ENCODE measurements at regions not wholly inside any gene's neighbourhood (a gene's known extent, or its start where the extent isn't known, plus 50 kb on each side); places are given as distances from the start of the nearest gene placed in this dataset.
"Not testable (repeated sequence)": the region's sequence is repeated elsewhere in the genome, so short reads cannot be mapped to it uniquely, and the experiment has no call there.

- Histone ChIP-seq H3K9me3 (ENCODE audit: control insufficient read depth, low read depth, low read length) (no peaks in the 10 kb centered on the region), H3K9ac (ENCODE audit: low read length) (no peak overlapping the region), H3K27me3 (ENCODE audit: control insufficient read depth, insufficient read depth, low read length) (no peaks in the 10 kb centered on the region), H3K27ac (ENCODE audit: low read length) (no peak overlapping the region), H3K36me3 (ENCODE audit: control insufficient read depth, low read depth, low read length) (no peaks in the 10 kb centered on the region), H3K4me1 (ENCODE audit: control insufficient read depth, low read depth, low read length) (no peaks in the 10 kb centered on the region), H3K4me3 (ENCODE audit: low read length) (no peak overlapping the region)
These were observed 626.6 kb upstream of the ADGRB3 start for GRCh38 chr6:68008445-68008844.

- Histone ChIP-seq H3K4me1 (ENCODE audit: control insufficient read depth, low read depth, low read length) (no peaks in the 10 kb centered on the region), H3K27me3 (ENCODE audit: control insufficient read depth, insufficient read depth, low read length) (no peaks in the 10 kb centered on the region), H3K36me3 (ENCODE audit: control insufficient read depth, low read depth, low read length) (no peaks in the 10 kb centered on the region), H3K4me3 (ENCODE audit: low read length) (no peak overlapping the region), H3K9me3 (ENCODE audit: control insufficient read depth, low read depth, low read length) (no peaks in the 10 kb centered on the region), H3K9ac (ENCODE audit: low read length) (no peak overlapping the region), H3K27ac (ENCODE audit: low read length) (no peak overlapping the region)
These were observed 627.4 kb upstream of the ADGRB3 start for GRCh38 chr6:68007717-68008116.

GRCh38 chr6:67986694-67987232 is 648.3 kb upstream of the ADGRB3 start:
- no peaks in the 10 kb centered on the region for H3K9me3 ChIP-seq (ENCODE audit: control insufficient read depth, low read depth, low read length)
- H3K36me3 ChIP-seq (ENCODE audit: control insufficient read depth, low read depth, low read length): no peaks in the 10 kb centered on the region
- no peak overlapping the region for H3K4me3 ChIP-seq (ENCODE audit: low read length)
- H3K9ac ChIP-seq (ENCODE audit: low read length): no peak overlapping the region
- no peaks in the 10 kb centered on the region for H3K4me1 ChIP-seq (ENCODE audit: control insufficient read depth, low read depth, low read length)
- no peaks in the 10 kb centered on the region for H3K27me3 ChIP-seq (ENCODE audit: control insufficient read depth, insufficient read depth, low read length)
- H3K27ac ChIP-seq (ENCODE audit: low read length): no peak overlapping the region

DNA sequence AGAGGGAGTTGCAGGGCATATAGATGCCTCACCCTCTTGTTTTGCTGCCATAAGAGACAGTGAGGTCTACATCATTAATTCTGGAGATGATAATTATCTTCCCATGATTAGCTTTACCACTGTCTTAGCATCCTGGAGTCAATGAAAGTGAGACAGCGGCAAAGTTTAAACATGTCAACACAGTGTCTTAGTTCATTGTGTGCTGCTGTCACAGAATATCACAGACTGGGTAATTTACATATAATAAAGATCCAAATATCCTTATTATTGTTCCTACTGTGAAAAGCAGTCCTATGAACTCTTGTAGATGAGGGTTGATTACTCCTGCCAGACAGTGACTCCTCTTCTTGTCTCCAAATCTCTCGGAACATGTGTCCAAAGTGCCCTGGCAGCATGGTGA is 658.6 kb upstream of the ADGRB3 start:
- H3K27me3 ChIP-seq (ENCODE audit: control insufficient read depth, insufficient read depth, low read length): no peaks in the 10 kb centered on the region
- no peak overlapping the region for H3K27ac ChIP-seq (ENCODE audit: low read length)
- no peaks in the 10 kb centered on the region for H3K9me3 ChIP-seq (ENCODE audit: control insufficient read depth, low read depth, low read length)
- peaks cover 11% of the 10 kb centered on the region for H3K4me1 ChIP-seq (ENCODE audit: control insufficient read depth, low read depth, low read length)
- no peaks in the 10 kb centered on the region for H3K36me3 ChIP-seq (ENCODE audit: control insufficient read depth, low read depth, low read length)
- H3K4me3 ChIP-seq (ENCODE audit: low read length): no peak overlapping the region
- no peak overlapping the region for H3K9ac ChIP-seq (ENCODE audit: low read length)

DNA sequence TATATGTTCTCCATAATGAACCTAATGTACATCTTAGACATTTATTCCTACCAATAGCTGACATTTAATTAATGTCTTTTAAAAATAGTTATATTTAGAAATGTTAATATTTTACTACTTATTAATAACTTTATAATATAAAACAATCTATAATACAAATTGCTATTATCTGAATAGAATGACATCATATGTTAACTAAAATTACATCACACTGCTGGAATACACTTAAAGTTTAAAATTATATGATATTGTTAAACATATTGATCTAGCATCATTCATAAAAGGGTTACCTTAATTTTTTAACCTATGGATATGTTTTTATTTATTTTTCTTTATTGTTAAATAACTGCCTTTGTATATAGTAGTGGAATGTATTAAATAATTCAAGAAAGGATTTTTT is 660.2 kb upstream of the ADGRB3 start:
- no peaks in the 10 kb centered on the region for H3K36me3 ChIP-seq (ENCODE audit: control insufficient read depth, low read depth, low read length)
- H3K27me3 ChIP-seq (ENCODE audit: control insufficient read depth, insufficient read depth, low read length): no peaks in the 10 kb centered on the region
- no peak overlapping the region for H3K27ac ChIP-seq (ENCODE audit: low read length)
- H3K4me3 ChIP-seq (ENCODE audit: low read length): no peak overlapping the region
- H3K9ac ChIP-seq (ENCODE audit: low read length): no peak overlapping the region
- no peaks in the 10 kb centered on the region for H3K4me1 ChIP-seq (ENCODE audit: control insufficient read depth, low read depth, low read length)
- no peaks in the 10 kb centered on the region for H3K9me3 ChIP-seq (ENCODE audit: control insufficient read depth, low read depth, low read length)

DNA sequence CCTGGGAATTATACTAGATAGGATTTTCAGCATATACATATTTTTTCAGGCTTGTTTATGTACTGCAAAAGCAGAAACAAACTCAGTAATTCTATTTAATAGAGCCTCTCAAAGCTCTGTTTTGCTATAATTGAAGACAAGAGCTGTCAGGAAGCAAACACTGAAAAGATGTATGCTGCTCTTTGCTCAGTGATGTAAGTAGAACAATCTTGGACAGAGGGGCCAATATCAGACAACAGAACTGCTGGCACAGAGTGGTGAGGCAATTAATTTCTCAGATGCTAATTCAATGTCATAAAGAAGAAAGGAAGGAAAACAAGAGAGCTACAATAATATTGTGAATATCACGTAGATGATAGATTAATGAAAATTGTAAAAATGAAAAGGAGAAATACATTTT is 663.3 kb upstream of the ADGRB3 start:
- Histone ChIP-seq H3K4me3 (ENCODE audit: low read length) (no peak overlapping the region), H3K36me3 (ENCODE audit: control insufficient read depth, low read depth, low read length) (no peaks in the 10 kb centered on the region), H3K27ac (ENCODE audit: low read length) (no peak overlapping the region), H3K27me3 (ENCODE audit: control insufficient read depth, insufficient read depth, low read length) (no peaks in the 10 kb centered on the region), H3K4me1 (ENCODE audit: control insufficient read depth, low read depth, low read length) (no peaks in the 10 kb centered on the region), H3K9ac (ENCODE audit: low read length) (no peak overlapping the region), H3K9me3 (ENCODE audit: control insufficient read depth, low read depth, low read length) (no peaks in the 10 kb centered on the region)

- Histone ChIP-seq H3K4me3 (ENCODE audit: low read length) (no peak overlapping the region), H3K9me3 (ENCODE audit: control insufficient read depth, low read depth, low read length) (no peaks in the 10 kb centered on the region), H3K27me3 (ENCODE audit: control insufficient read depth, insufficient read depth, low read length) (no peaks in the 10 kb centered on the region), H3K36me3 (ENCODE audit: control insufficient read depth, low read depth, low read length) (no peaks in the 10 kb centered on the region), H3K27ac (ENCODE audit: low read length) (no peak overlapping the region), H3K4me1 (ENCODE audit: control insufficient read depth, low read depth, low read length) (no peaks in the 10 kb centered on the region), H3K9ac (ENCODE audit: low read length) (no peak overlapping the region)
These were observed 668.3 kb upstream of the ADGRB3 start for GRCh38 chr6:67966830-67967229.

DNA sequence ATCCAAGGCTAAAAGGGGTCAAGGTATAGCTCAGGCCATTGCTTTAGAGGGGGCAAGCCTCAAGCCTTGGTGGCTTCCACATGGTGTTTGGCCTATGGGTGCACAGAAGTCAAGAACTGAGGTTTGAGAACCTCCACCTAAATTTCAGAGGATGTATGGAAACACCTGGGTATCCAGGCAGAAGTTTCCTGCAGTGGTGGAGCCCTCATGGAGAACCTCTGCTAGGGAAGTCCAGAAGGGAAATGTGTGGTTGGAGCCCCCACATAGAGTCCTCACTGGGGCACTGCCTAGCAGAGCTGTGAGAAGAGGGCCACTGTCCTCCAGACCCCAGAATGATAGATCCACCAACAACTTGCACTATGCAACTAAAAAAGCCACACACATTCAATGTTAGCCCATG is 678.7 kb upstream of the ADGRB3 start:
- Histone ChIP-seq H3K4me1 (ENCODE audit: control insufficient read depth, low read depth, low read length) (no peaks in the 10 kb centered on the region), H3K9me3 (ENCODE audit: control insufficient read depth, low read depth, low read length) (peaks cover 11% of the 10 kb centered on the region), H3K9ac (ENCODE audit: low read length) (no peak overlapping the region), H3K27ac (ENCODE audit: low read length) (no peak overlapping the region), H3K4me3 (ENCODE audit: low read length) (no peak overlapping the region), H3K27me3 (ENCODE audit: control insufficient read depth, insufficient read depth, low read length) (no peaks in the 10 kb centered on the region), H3K36me3 (ENCODE audit: control insufficient read depth, low read depth, low read length) (no peaks in the 10 kb centered on the region)

- Histone ChIP-seq H3K9ac (ENCODE audit: low read length) (no peak overlapping the region), H3K4me1 (ENCODE audit: control insufficient read depth, low read depth, low read length) (no peaks in the 10 kb centered on the region), H3K9me3 (ENCODE audit: control insufficient read depth, low read depth, low read length) (peaks cover 7% of the 10 kb centered on the region)
These were observed 682.1 kb upstream of the ADGRB3 start for GRCh38 chr6:67952948-67953347.

GRCh38 chr6:67952121-67952520 is 683.0 kb upstream of the ADGRB3 start:
- H3K4me1 ChIP-seq (ENCODE audit: control insufficient read depth, low read depth, low read length): no peaks in the 10 kb centered on the region
- H3K36me3 ChIP-seq (ENCODE audit: control insufficient read depth, low read depth, low read length): no peaks in the 10 kb centered on the region
- H3K9me3 ChIP-seq (ENCODE audit: control insufficient read depth, low read depth, low read length): peaks cover 7% of the 10 kb centered on the region
- no peak overlapping the region for H3K4me3 ChIP-seq (ENCODE audit: low read length)
- H3K27ac ChIP-seq (ENCODE audit: low read length): no peak overlapping the region
- H3K9ac ChIP-seq (ENCODE audit: low read length): no peak overlapping the region
- no peaks in the 10 kb centered on the region for H3K27me3 ChIP-seq (ENCODE audit: control insufficient read depth, insufficient read depth, low read length)

More at GRCh38 chr6:67952948-67953347, 682.1 kb upstream of the ADGRB3 start:
- no peaks in the 10 kb centered on the region for H3K27me3 ChIP-seq (ENCODE audit: control insufficient read depth, insufficient read depth, low read length)
- H3K36me3 ChIP-seq (ENCODE audit: control insufficient read depth, low read depth, low read length): no peaks in the 10 kb centered on the region
- no peak overlapping the region for H3K27ac ChIP-seq (ENCODE audit: low read length)
- no peak overlapping the region for H3K4me3 ChIP-seq (ENCODE audit: low read length)

DNA sequence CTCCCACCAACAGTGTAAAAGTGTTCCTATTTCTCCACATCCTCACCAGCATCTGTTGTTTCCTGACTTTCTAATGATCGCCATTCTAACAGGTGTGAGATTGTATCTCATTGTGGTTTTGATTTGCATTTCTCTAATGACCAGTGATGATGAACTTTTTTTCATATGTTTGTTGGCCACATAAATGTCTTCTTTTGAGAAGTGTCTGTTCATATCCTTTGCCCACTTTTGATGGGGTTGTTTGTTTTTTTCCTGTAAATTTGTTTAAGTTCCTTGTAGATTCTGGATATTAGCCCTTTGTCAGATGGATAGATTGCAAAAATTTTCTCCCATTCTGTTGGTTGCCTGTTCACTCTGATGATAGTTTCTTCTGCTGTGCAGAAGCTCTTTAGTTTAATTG is 687.3 kb upstream of the ADGRB3 start:
- not testable (repeated sequence) for H3K9ac ChIP-seq (ENCODE audit: low read length); H3K27me3 ChIP-seq (ENCODE audit: control insufficient read depth, insufficient read depth, low read length); H3K4me3 ChIP-seq (ENCODE audit: low read length); H3K9me3 ChIP-seq (ENCODE audit: control insufficient read depth, low read depth, low read length); H3K4me1 ChIP-seq (ENCODE audit: control insufficient read depth, low read depth, low read length); H3K36me3 ChIP-seq (ENCODE audit: control insufficient read depth, low read depth, low read length); H3K27ac ChIP-seq (ENCODE audit: low read length)

GRCh38 chr6:67935976-67936477 is 699.1 kb upstream of the ADGRB3 start:
- Histone ChIP-seq H3K9ac (ENCODE audit: low read length) (no peak overlapping the region), H3K36me3 (ENCODE audit: control insufficient read depth, low read depth, low read length) (no peaks in the 10 kb centered on the region), H3K27me3 (ENCODE audit: control insufficient read depth, insufficient read depth, low read length) (no peaks in the 10 kb centered on the region), H3K4me1 (ENCODE audit: control insufficient read depth, low read depth, low read length) (no peaks in the 10 kb centered on the region), H3K27ac (ENCODE audit: low read length) (no peak overlapping the region), H3K9me3 (ENCODE audit: control insufficient read depth, low read depth, low read length) (no peaks in the 10 kb centered on the region), H3K4me3 (ENCODE audit: low read length) (no peak overlapping the region)

All from iPS-18a (cell line).